Hepatocyte (in vitro differentiated cells): ENCODE measurements at regions not wholly inside any gene's neighbourhood (a gene's known extent, or its start where the extent isn't known, plus 50 kb on each side); places are given as distances from the start of the nearest gene placed in this dataset.

Experiments
- DNase-seq: peaks from one replicate; pipeline ENCODE4 v3.0.0-alpha.2; 2016; ENCODE audit warnings: low spot score
- H2AFZ ChIP-seq: fragments of 200-600 bp; sonication (generic); 2 replicates; pipeline ENCODE4 v1.6.0; 2016; ENCODE audit warnings: antibody characterized with exemption, mild to moderate bottlenecking
- H3K27ac ChIP-seq: fragments of 200-600 bp; sonication (generic); 2 replicates; pipeline ENCODE4 v1.5.1; 2016; ENCODE audit warnings: mild to moderate bottlenecking
- H3K27me3 ChIP-seq: fragments of 200-600 bp; sonication (generic); 2 replicates; pipeline ENCODE4 v1.6.1; 2016
- H3K36me3 ChIP-seq: fragments of 200-600 bp; sonication (generic); replicated peaks from 2 replicates; pipeline ENCODE4 v1.5.1; 2016; ENCODE audit warnings: low read depth; ENCODE audit not compliant: insufficient read depth
- H3K4me1 ChIP-seq: fragments of 200-600 bp; sonication (generic); 2 replicates; pipeline ENCODE4 v1.5.1; 2016; ENCODE audit warnings: mild to moderate bottlenecking, moderate library complexity; ENCODE audit not compliant: insufficient read depth
- H3K4me2 ChIP-seq: fragments of 200-600 bp; sonication (generic); 2 replicates; pipeline ENCODE4 v1.6.0; 2016
- H3K4me3 ChIP-seq: fragments of 200-600 bp; sonication (generic); 2 replicates; pipeline ENCODE4 v1.5.1; 2016; ENCODE audit warnings: mild to moderate bottlenecking
- H3K79me2 ChIP-seq: fragments of 200-600 bp; sonication (generic); 2 replicates; pipeline ENCODE4 v1.6.0; 2017; ENCODE audit warnings: mild to moderate bottlenecking
- H3K9me2 ChIP-seq: fragments of 200-600 bp; sonication (generic); replicated peaks from 2 replicates; pipeline ENCODE4 v1.6.0; 2017; ENCODE audit warnings: mild to moderate bottlenecking; ENCODE audit not compliant: insufficient read depth
- H3K9me3 ChIP-seq: fragments of 200-600 bp; sonication (generic); 2 replicates; pipeline ENCODE4 v1.5.1; 2016; ENCODE audit warnings: low read depth, mild to moderate bottlenecking
- H4K20me1 ChIP-seq: fragments of 200-600 bp; sonication (generic); 2 replicates; pipeline ENCODE4 v1.6.0; 2016; ENCODE audit warnings: mild to moderate bottlenecking; ENCODE audit not compliant: insufficient read depth, poor library complexity, severe bottlenecking
- CTCF ChIP-seq: fragments of 200-600 bp; sonication (generic); IDR thresholded peaks from 2 replicates; pipeline ENCODE4 v1.5.1; 2016; ENCODE audit warnings: antibody characterized with exemption, mild to moderate bottlenecking; ENCODE audit not compliant: poor library complexity
- EZH2 ChIP-seq: fragments of 200-600 bp; sonication (generic); IDR thresholded peaks from 2 replicates; pipeline ENCODE4 v1.6.1; 2016; ENCODE audit warnings: antibody characterized with exemption, mild to moderate bottlenecking, borderline replicate concordance
- EZH2phosphoT487 ChIP-seq: fragments of 200-600 bp; sonication (generic); IDR thresholded peaks from one replicate; pipeline ENCODE4 v1.6.1; 2018; ENCODE audit warnings: antibody characterized with exemption, mild to moderate bottlenecking, low read depth, moderate library complexity; ENCODE audit not compliant: unreplicated experiment, severe bottlenecking
- WGBS: methylation state at CpG from one replicate; pipeline ENCODE4 v1.1.6; 2016; ENCODE audit warnings: low lambda C conversion rate; ENCODE audit errors: missing lambda C conversion rate; 5-methylcytosine and 5-hydroxymethylcytosine counted together

DNA sequence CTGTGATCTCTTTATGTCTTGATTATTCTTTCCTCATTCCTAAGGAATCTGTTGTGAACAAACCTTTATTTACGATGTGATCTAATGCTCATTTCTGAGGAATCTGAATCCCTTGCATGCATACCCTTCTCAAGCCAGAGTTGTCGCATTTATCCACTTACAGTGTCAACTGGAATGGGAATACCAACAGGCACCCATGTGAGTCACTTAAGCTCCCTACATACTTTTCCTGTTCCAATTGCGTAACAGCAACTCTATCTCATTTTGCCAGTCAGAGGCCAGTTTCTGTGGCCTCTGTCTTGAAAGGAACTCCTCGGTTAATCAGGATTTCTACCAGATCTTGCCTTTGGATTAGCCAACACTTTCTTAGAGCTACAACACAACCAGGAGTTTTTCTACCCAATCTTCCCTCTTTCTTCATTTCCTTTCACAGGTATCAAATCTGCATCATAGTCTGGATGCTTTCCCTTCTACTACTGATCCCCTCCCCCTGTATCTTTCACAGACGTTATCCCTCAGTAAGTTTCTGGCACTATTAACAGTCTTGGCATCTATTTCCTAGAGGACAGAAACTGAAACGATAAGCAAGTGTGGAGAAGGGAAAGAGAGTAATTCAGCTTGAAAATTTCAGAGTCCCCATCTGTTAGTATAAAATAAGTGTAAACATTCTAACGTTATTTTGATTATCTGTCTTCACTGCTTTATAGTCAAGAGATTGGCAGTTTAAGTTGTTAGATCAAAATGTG, 66.8 kb upstream of the BCHE start:
- Histone ChIP-seq H4K20me1 (no peaks in the 10 kb centered on the region), H3K36me3 (no peaks in the 10 kb centered on the region), H3K4me2 (no peak overlapping the region), H2AFZ (no peak overlapping the region), H3K4me1 (no peaks in the 10 kb centered on the region), H3K9me2 (no peaks in the 10 kb centered on the region), H3K4me3 (no peak overlapping the region), H3K9me3 (no peaks in the 10 kb centered on the region), H3K27me3 (no peaks in the 10 kb centered on the region), H3K27ac (no peak overlapping the region), H3K79me2 (no peaks in the 10 kb centered on the region)
- TF ChIP-seq EZH2phosphoT487 = no peak
- DNase-seq = no peak
- 88% methylated on average over 7 of the region's 7 CpGs for WGBS

DNA sequence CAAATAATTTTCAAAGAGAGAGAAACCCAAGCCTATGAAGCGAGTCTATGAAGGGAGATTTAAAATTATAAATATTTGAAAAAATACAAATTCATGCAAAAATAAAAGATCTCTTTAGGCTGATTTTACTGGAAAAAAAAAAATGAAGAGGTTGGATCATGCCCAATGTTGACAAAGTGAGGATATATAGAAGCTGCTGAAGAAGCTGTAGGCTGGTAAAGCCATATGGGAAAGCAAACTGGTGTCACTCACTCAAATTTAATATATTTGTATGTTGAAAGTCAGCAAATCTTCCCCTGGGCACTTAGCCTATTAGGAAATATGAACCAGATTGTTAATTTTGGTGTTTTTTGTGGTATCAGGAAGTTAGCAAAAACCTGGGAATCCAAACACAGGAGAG, 61.8 kb upstream of the BCHE start:
- TF ChIP-seq CTCF = no peak
- TF ChIP-seq EZH2phosphoT487 = no peak
- no peak for TF ChIP-seq EZH2
- WGBS = 100% methylated on average over 1 of the region's 1 CpG
- DNase-seq = no peak
- Histone ChIP-seq H3K79me2 (no peaks in the 10 kb centered on the region), H3K27me3 (no peaks in the 10 kb centered on the region), H3K9me3 (no peaks in the 10 kb centered on the region), H4K20me1 (no peaks in the 10 kb centered on the region), H3K36me3 (no peaks in the 10 kb centered on the region), H3K4me3 (no peak overlapping the region), H3K4me1 (no peaks in the 10 kb centered on the region), H3K9me2 (no peaks in the 10 kb centered on the region), H3K4me2 (no peak overlapping the region), H2AFZ (no peak overlapping the region), H3K27ac (no peak overlapping the region)

DNA sequence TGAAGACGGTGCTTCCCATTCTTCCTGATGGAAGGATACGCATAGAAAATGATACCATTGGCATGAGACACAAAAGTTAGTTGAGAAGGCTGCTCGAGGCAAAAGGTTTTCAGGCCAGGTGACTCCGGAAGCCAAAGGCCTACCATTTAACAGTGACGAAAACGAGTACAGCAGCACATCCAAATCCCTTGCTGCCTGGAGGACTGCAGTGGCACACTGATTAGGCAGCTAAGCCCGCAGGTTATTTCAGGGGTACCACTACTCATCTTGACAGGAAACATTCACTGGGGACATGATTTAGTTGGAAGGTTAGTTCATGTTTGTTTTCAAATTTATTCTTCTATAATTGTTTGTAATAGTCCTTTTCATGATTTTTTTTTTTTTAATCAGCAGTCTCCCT, 59.9 kb upstream of the BCHE start:
- 80% methylated on average over 7 of the region's 7 CpGs for WGBS
- Histone ChIP-seq H3K4me3 (no peak overlapping the region), H3K4me2 (no peak overlapping the region), H3K79me2 (no peaks in the 10 kb centered on the region), H3K27me3 (no peaks in the 10 kb centered on the region), H3K9me2 (no peaks in the 10 kb centered on the region), H3K9me3 (no peaks in the 10 kb centered on the region), H3K27ac (no peak overlapping the region), H3K36me3 (no peaks in the 10 kb centered on the region), H4K20me1 (no peaks in the 10 kb centered on the region), H3K4me1 (no peaks in the 10 kb centered on the region), H2AFZ (no peak overlapping the region)
- TF ChIP-seq EZH2 = no peak
- no peak for TF ChIP-seq CTCF
- no peak for TF ChIP-seq EZH2phosphoT487
- DNase-seq = no peak

DNA sequence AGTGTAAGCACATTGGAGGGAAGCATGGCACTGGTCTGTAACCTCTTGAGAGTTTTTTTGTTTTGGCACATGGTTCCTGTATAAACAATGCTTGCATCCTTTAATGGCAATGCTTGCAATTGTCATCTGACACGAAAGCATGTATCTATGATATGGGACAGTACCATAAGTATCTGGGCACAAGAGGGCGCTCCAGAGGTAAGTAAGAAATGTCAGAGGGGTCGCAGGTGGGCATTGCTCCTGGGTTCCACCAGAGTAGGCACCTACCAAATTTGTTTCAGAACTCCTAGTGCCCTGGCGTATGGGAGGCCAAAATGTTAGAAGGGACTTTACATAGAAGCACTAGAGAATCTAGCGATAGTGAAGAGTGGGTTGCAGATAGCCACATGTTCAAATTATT, 58.7 kb upstream of the BCHE start:
- Histone ChIP-seq H3K79me2 (no peaks in the 10 kb centered on the region), H3K9me3 (no peaks in the 10 kb centered on the region), H3K36me3 (no peaks in the 10 kb centered on the region), H3K4me2 (no peak overlapping the region), H3K27me3 (no peaks in the 10 kb centered on the region), H3K9me2 (no peaks in the 10 kb centered on the region), H4K20me1 (no peaks in the 10 kb centered on the region), H3K4me3 (no peak overlapping the region), H3K4me1 (no peaks in the 10 kb centered on the region), H2AFZ (no peak overlapping the region), H3K27ac (no peak overlapping the region)
- TF ChIP-seq CTCF (peak; percentile 29), EZH2phosphoT487 (no peak)
- peak; percentile 48 for DNase-seq
- WGBS = 49% methylated on average over 5 of the region's 5 CpGs
